HEK293 (cell line): ENCODE measurements at regions not wholly inside any gene's neighbourhood (a gene's known extent, or its start where the extent isn't known, plus 50 kb on each side); places are given as distances from the start of the nearest gene placed in this dataset.

Experiments used
- CTCF ChIA-PET: fragments of 350-600 bp; formaldehyde crosslinking; extraction: SDS; loops from one replicate; lab custom pipeline; 2021; ENCODE audit warnings: antibody characterized with exemption; lab: Yijun Ruan, JAX
- POLR2A ChIA-PET: fragments of 300-600 bp; formaldehyde crosslinking; extraction: SDS; loops from one replicate; lab custom pipeline; 2020; ENCODE audit warnings: antibody characterized with exemption, inconsistent platforms; lab: Yijun Ruan, JAX
- H3K27ac ChIP-seq: fragments of 200-500 bp; sonication (Bioruptor generic); 2 replicates; pipeline ENCODE4 v1.5.1; 2014; ENCODE audit warnings: low read depth, low read length, control low read depth, inconsistent platforms; ENCODE audit errors: extremely low read depth
- H3K36me3 ChIP-seq, 2 experiments: fragments of 200-500 bp in 1 of 2; sonication (Bioruptor generic) in 1 of 2; 1 replicate in 1 of 2; 2 replicates in 1 of 2; pipeline ENCODE4 v1.5.1; 2014 to 2017; ENCODE audit warnings: inconsistent platforms in 2 of 2, low read length in 2 of 2; ENCODE audit not compliant: control insufficient read depth in 2 of 2, insufficient read depth in 1 of 2
- H3K4me1 ChIP-seq: fragments of 200-500 bp; sonication (Bioruptor generic); 2 replicates; pipeline ENCODE4 v1.5.1; 2014; ENCODE audit warnings: mild to moderate bottlenecking, low read length, inconsistent platforms; ENCODE audit not compliant: control insufficient read depth, insufficient read depth
- H3K4me3 ChIP-seq: 2 replicates; pipeline ENCODE4 v1.5.1; 2011; ENCODE audit warnings: low read depth, mild to moderate bottlenecking, control low read depth, low read length, moderate library complexity
- H3K9me3 ChIP-seq: fragments of 200-500 bp; sonication (Bioruptor generic); 2 replicates; pipeline ENCODE4 v1.5.1; 2014; ENCODE audit warnings: low read depth, low read length, inconsistent platforms; ENCODE audit not compliant: control insufficient read depth, insufficient read depth
- KLF1 ChIP-seq: fragments of 450-650 bp; formaldehyde crosslinking; IDR thresholded peaks from 2 replicates; pipeline ENCODE4 v1.5.1; 2016; ENCODE audit warnings: missing biosample characterization, missing genetic modification characterization
- MYNN ChIP-seq: fragments of 450-650 bp; formaldehyde crosslinking; IDR thresholded peaks from 2 replicates; pipeline ENCODE4 v1.5.1; 2016; ENCODE audit warnings: missing biosample characterization, missing genetic modification characterization, borderline replicate concordance
- ZNF121 ChIP-seq: fragments of 450-650 bp; formaldehyde crosslinking; IDR thresholded peaks from 2 replicates; pipeline ENCODE4 v1.5.1; 2016; ENCODE audit warnings: missing biosample characterization, missing genetic modification characterization
- ZNF324 ChIP-seq: fragments of 450-650 bp; formaldehyde crosslinking; IDR thresholded peaks from 2 replicates; pipeline ENCODE4 v1.5.1; 2016; ENCODE audit warnings: missing biosample characterization, missing genetic modification characterization
- ZNF366 ChIP-seq: fragments of 450-650 bp; formaldehyde crosslinking; conservative IDR thresholded peaks from 2 replicates; pipeline ENCODE4 v1.5.1; 2016; ENCODE audit warnings: missing biosample characterization, missing genetic modification characterization
- ZNF398 ChIP-seq: fragments of 450-650 bp; formaldehyde crosslinking; IDR thresholded peaks from 2 replicates; pipeline ENCODE4 v1.5.1; 2017; ENCODE audit warnings: missing biosample characterization, missing genetic modification characterization
- ZNF449 ChIP-seq: fragments of 450-650 bp; formaldehyde crosslinking; IDR thresholded peaks from 2 replicates; pipeline ENCODE4 v1.5.1; 2017; ENCODE audit warnings: missing biosample characterization, mild to moderate bottlenecking, missing genetic modification characterization, moderate library complexity
- ZNF529 ChIP-seq: fragments of 450-650 bp; formaldehyde crosslinking; IDR thresholded peaks from 2 replicates; pipeline ENCODE4 v1.5.1; 2017; ENCODE audit warnings: missing genetic modification characterization, missing biosample characterization; ENCODE audit not compliant: insufficient replicate concordance
- ZNF571 ChIP-seq: fragments of 450-650 bp; formaldehyde crosslinking; IDR thresholded peaks from 2 replicates; pipeline ENCODE4 v1.5.0; 2017; ENCODE audit warnings: missing biosample characterization, missing genetic modification characterization
- ZNF596 ChIP-seq: fragments of 450-650 bp; IDR thresholded peaks from 2 replicates; pipeline ENCODE4 v1.5.0; 2018; ENCODE audit warnings: missing biosample characterization, mild to moderate bottlenecking, missing genetic modification characterization, moderate library complexity
- ZNF658 ChIP-seq: fragments of 450-650 bp; formaldehyde crosslinking; IDR thresholded peaks from 2 replicates; pipeline ENCODE4; 2016; ENCODE audit warnings: missing biosample characterization, missing genetic modification characterization
- ZNF843 ChIP-seq: fragments of 450-650 bp; formaldehyde crosslinking; IDR thresholded peaks from 2 replicates; pipeline ENCODE4 v1.5.1; 2016; ENCODE audit warnings: missing biosample characterization, missing genetic modification characterization
- TF ChIP-seq, protein P1 (sequence below): fragments of 450-650 bp; formaldehyde crosslinking; conservative IDR thresholded peaks from 2 replicates; pipeline ENCODE4 v1.5.1; 2016; ENCODE audit warnings: low read depth, missing biosample characterization, missing genetic modification characterization
- TF ChIP-seq, protein P2 (sequence below): fragments of 450-650 bp; formaldehyde crosslinking; IDR thresholded peaks from 2 replicates; pipeline ENCODE4 v1.5.1; 2016; ENCODE audit warnings: missing biosample characterization, missing genetic modification characterization
- TF ChIP-seq, protein P3 (sequence below): fragments of 450-650 bp; IDR thresholded peaks from 2 replicates; pipeline ENCODE4 v1.5.1; 2018; ENCODE audit warnings: missing biosample characterization, mild to moderate bottlenecking, missing genetic modification characterization

GRCh38 chr5:164206196-164206595 is 700.8 kb downstream of the MAT2B start:
- TF ChIP-seq ZNF449 (tag by site-specific recombination) (no peak), ZNF596 (tag by site-specific recombination) (no peak), ZNF121 (tag by site-specific recombination) (no peak), ZNF398 (tag by site-specific recombination) (no peak), ZNF324 (tag by site-specific recombination) (no peak), MYNN (tag by site-specific recombination) (no peak), ZNF529 (tag by site-specific recombination) (no peak), ZNF843 (tag by site-specific recombination) (no peak)
- no peak overlapping the region for H3K27ac ChIP-seq
- H3K4me1 ChIP-seq, result no peaks in the 10 kb centered on the region
- H3K9me3 ChIP-seq, result no peaks in the 10 kb centered on the region
- no peak overlapping the region for H3K4me3 ChIP-seq
- POLR2A ChIA-PET, result no interaction called here
- H3K36me3 ChIP-seq, result no peaks in the 10 kb centered on the region
- CTCF ChIA-PET, result no interaction called here

DNA sequence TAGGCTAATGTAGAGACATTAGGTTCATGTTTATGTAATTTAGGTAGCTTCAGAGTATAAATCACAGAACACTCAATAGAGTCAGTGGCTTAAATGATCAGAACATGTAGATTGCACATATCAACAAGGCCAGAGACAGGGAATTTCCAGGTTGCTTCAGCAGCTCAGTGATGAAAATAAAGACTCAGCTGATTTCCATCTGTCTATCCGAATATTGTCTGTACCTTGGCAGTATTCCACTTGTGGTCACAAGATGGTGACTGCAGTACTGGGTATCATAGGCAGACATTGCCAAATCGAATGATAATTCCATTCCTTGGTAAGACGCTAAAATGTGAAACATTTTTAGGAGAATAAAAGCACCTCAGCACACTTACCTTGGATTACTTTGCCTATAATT is 702.2 kb downstream of the MAT2B start:
- ChIA-PET CTCF (no interaction called here), POLR2A (no interaction called here)
- TF ChIP-seq ZNF658, result no peak
- Histone ChIP-seq H3K4me1 (no peaks in the 10 kb centered on the region), H3K4me3 (no peak overlapping the region), H3K9me3 (no peaks in the 10 kb centered on the region), H3K27ac (no peak overlapping the region), H3K36me3 (no peaks in the 10 kb centered on the region)

- no peaks in the 10 kb centered on the region for H3K4me1 ChIP-seq
- no peak overlapping the region for H3K27ac ChIP-seq
- ChIA-PET CTCF (interaction anchor here (0.5 to 1.0 kb wide), 3 partner anchors 51 to 331 kb away, joined by 3 to 4 read pairs (median 3); no protein-coding TSS in a partner anchor), POLR2A (no interaction called here)
- H3K4me3 ChIP-seq, result no peak overlapping the region
- TF ChIP-seq, protein P1, sequence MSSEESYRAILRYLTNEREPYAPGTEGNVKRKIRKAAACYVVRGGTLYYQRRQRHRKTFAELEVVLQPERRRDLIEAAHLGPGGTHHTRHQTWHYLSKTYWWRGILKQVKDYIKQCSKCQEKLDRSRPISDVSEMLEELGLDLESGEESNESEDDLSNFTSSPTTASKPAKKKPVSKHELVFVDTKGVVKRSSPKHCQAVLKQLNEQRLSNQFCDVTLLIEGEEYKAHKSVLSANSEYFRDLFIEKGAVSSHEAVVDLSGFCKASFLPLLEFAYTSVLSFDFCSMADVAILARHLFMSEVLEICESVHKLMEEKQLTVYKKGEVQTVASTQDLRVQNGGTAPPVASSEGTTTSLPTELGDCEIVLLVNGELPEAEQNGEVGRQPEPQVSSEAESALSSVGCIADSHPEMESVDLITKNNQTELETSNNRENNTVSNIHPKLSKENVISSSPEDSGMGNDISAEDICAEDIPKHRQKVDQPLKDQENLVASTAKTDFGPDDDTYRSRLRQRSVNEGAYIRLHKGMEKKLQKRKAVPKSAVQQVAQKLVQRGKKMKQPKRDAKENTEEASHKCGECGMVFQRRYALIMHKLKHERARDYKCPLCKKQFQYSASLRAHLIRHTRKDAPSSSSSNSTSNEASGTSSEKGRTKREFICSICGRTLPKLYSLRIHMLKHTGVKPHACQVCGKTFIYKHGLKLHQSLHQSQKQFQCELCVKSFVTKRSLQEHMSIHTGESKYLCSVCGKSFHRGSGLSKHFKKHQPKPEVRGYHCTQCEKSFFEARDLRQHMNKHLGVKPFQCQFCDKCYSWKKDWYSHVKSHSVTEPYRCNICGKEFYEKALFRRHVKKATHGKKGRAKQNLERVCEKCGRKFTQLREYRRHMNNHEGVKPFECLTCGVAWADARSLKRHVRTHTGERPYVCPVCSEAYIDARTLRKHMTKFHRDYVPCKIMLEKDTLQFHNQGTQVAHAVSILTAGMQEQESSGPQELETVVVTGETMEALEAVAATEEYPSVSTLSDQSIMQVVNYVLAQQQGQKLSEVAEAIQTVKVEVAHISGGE (tag by site-specific recombination), result no peak
- no peaks in the 10 kb centered on the region for H3K36me3 ChIP-seq
- no peaks in the 10 kb centered on the region for H3K9me3 ChIP-seq
Measured at GRCh38 chr5:164210491-164210890, 705.1 kb downstream of the MAT2B start.

DNA sequence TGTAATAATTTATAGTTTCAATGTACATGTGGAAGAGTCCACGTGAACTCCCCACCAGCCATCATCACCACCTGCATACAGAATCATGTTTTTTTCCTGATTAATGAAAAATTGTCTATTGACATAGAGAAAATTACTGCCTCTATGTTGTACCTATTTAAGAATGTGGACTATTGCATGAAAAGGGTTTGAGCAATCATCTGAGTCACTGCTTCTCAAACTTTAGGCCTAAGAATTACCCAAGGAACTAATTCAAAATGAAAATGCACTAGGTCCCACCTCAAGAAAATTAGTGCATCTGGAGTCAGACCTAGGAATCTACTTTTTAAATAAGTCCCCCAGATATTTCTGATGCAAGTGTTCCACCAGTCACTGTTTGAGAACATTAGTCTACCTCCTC is 709.3 kb downstream of the MAT2B start:
- ChIA-PET CTCF (no interaction called here), POLR2A (no interaction called here)
- Histone ChIP-seq H3K36me3 (no peaks in the 10 kb centered on the region), H3K4me3 (no peak overlapping the region), H3K27ac (no peak overlapping the region), H3K4me1 (no peaks in the 10 kb centered on the region), H3K9me3 (no peaks in the 10 kb centered on the region)
- no peak for TF ChIP-seq ZNF571 (tag by site-specific recombination)
- no peak for TF ChIP-seq ZNF658
- TF ChIP-seq ZNF366 (tag by site-specific recombination), result no peak
- no peak for TF ChIP-seq KLF1 (tag by site-specific recombination)
- TF ChIP-seq, protein P2, sequence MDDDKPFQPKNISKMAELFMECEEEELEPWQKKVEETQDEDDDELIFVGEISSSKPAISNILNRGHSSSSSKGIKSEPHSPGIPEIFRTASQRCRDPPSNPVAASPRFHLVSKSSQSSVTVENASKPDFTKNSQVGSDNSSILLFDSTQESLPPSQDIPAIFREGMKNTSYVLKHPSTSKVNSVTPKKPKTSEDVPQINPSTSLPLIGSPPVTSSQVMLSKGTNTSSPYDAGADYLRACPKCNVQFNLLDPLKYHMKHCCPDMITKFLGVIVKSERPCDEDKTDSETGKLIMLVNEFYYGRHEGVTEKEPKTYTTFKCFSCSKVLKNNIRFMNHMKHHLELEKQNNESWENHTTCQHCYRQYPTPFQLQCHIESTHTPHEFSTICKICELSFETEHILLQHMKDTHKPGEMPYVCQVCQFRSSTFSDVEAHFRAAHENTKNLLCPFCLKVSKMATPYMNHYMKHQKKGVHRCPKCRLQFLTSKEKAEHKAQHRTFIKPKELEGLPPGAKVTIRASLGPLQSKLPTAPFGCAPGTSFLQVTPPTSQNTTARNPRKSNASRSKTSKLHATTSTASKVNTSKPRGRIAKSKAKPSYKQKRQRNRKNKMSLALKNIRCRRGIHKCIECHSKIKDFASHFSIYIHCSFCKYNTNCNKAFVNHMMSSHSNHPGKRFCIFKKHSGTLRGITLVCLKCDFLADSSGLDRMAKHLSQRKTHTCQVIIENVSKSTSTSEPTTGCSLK (tag by site-specific recombination), result no peak
- TF ChIP-seq, protein P3, sequence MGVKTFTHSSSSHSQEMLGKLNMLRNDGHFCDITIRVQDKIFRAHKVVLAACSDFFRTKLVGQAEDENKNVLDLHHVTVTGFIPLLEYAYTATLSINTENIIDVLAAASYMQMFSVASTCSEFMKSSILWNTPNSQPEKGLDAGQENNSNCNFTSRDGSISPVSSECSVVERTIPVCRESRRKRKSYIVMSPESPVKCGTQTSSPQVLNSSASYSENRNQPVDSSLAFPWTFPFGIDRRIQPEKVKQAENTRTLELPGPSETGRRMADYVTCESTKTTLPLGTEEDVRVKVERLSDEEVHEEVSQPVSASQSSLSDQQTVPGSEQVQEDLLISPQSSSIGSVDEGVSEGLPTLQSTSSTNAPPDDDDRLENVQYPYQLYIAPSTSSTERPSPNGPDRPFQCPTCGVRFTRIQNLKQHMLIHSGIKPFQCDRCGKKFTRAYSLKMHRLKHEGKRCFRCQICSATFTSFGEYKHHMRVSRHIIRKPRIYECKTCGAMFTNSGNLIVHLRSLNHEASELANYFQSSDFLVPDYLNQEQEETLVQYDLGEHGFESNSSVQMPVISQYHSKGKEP (tag by site-specific recombination), result no peak
